Caco-2 (cell line): ENCODE measurements at regions not wholly inside any gene's neighbourhood (a gene's known extent, or its start where the extent isn't known, plus 50 kb on each side); places are given as distances from the start of the nearest gene placed in this dataset.

Experiments
- BruUV-seq: library from RNA; stranded (reverse); fragments of 400-500 nt; replicated peaks from 2 replicates; lab custom pipeline; 2021; lab: Mats Ljungman, UMichigan
- CTCF ChIA-PET: fragments of 300-600 bp; sonication (Branson Sonifier 250); formaldehyde crosslinking; loops from one replicate; lab custom pipeline; 2022; ENCODE audit warnings: antibody characterized with exemption; lab: Charles Lee
- POLR2A ChIA-PET: fragments of 300-600 bp; sonication (Branson Sonifier 250); formaldehyde crosslinking; loops from one replicate; lab custom pipeline; 2022; ENCODE audit warnings: antibody characterized with exemption; lab: Charles Lee
- DNase-seq, 2 experiments: peaks; one replicate each; pipeline versions ENCODE4 v3.0.0 to v3.0.0-alpha.2; 2020 to 2022
- H3K27me3 ChIP-seq: replicated peaks from 2 replicates; pipeline ENCODE4 v1.6.0; 2011; ENCODE audit warnings: low read length; ENCODE audit not compliant: control insufficient read depth, insufficient read depth
- H3K36me3 ChIP-seq: 2 replicates; pipeline ENCODE4 v1.5.1; 2011; ENCODE audit warnings: low read length; ENCODE audit not compliant: control insufficient read depth, insufficient read depth
- H3K4me1 ChIP-seq: fragments of 250-450 bp; sonication (Bioruptor Pico); 2 replicates; pipeline ENCODE4 v1.5.1; 2020; ENCODE audit warnings: mild to moderate bottlenecking
- H3K4me3 ChIP-seq: 2 replicates; pipeline ENCODE4 v1.5.1; 2011; ENCODE audit warnings: low read depth, mild to moderate bottlenecking, control low read depth, low read length
- H3K9me3 ChIP-seq: fragments of 250-450 bp; sonication (Bioruptor Pico); 2 replicates; pipeline ENCODE4 v1.5.1; 2020; ENCODE audit warnings: mild to moderate bottlenecking, moderate library complexity
- H3K27ac Mint-ChIP-seq: one replicate; pipeline ENCODE4 v1.8.0; 2022; ENCODE audit warnings: mixed read lengths; ENCODE audit not compliant: unreplicated experiment
- H3K27me3 Mint-ChIP-seq: one replicate; pipeline ENCODE4 v1.8.0; 2022; ENCODE audit warnings: mixed read lengths; ENCODE audit not compliant: insufficient read depth, unreplicated experiment
- H3K36me3 Mint-ChIP-seq: one replicate; pipeline ENCODE4 v1.8.0; 2022; ENCODE audit warnings: mild to moderate bottlenecking, mixed read lengths; ENCODE audit not compliant: insufficient read depth, unreplicated experiment
- H3K4me1 Mint-ChIP-seq: one replicate; pipeline ENCODE4 v1.8.0; 2022; ENCODE audit warnings: low read depth, mixed read lengths; ENCODE audit not compliant: unreplicated experiment
- H3K4me3 Mint-ChIP-seq: one replicate; pipeline ENCODE4 v1.8.0; 2022; ENCODE audit warnings: mild to moderate bottlenecking, moderate library complexity, mixed read lengths; ENCODE audit not compliant: unreplicated experiment
- H3K9me3 Mint-ChIP-seq: one replicate; pipeline ENCODE4 v1.8.0; 2022; ENCODE audit warnings: mixed read lengths; ENCODE audit not compliant: unreplicated experiment
- CTCF ChIP-seq, 2 experiments: fragments of 200-600 bp in 1 of 2; IDR thresholded peaks; 1 replicate in 1 of 2; 2 replicates in 1 of 2; pipeline versions ENCODE4 v1.5.1 to v1.8.0; 2011 to 2022; ENCODE audit warnings: antibody characterized with exemption in 1 of 2, control low read depth in 1 of 2, inconsistent platforms in 1 of 2, low read depth in 1 of 2, low read length in 1 of 2, mild to moderate bottlenecking in 1 of 2, moderate library complexity in 1 of 2; ENCODE audit not compliant: insufficient read depth in 1 of 2, severe bottlenecking in 1 of 2, unreplicated experiment in 1 of 2
- intact Hi-C: fragments of 100-400 bp; cut with micrococcal nuclease; formaldehyde crosslinking; loops from one replicate; pipeline ENCODE4 v1.10.0; 2022; ENCODE audit not compliant: unreplicated experiment

- intact Hi-C loops = no loop called here
- POLR2A ChIA-PET = no interaction called here
- no peak overlapping the region for H3K4me3 ChIP-seq
- no peaks in the 10 kb centered on the region for H3K27me3 ChIP-seq
- CTCF ChIA-PET = no interaction called here
- BruUV-seq = no TSS peak
- DNase-seq = no peak
- no peaks in the 10 kb centered on the region for H3K36me3 ChIP-seq
- H3K27ac Mint-ChIP-seq = no peak overlapping the region
- H3K4me3 Mint-ChIP-seq = no peak overlapping the region
- no peaks in the 10 kb centered on the region for H3K9me3 Mint-ChIP-seq
- H3K4me1 ChIP-seq = no peaks in the 10 kb centered on the region
- H3K27me3 Mint-ChIP-seq = peaks cover 9% of the 10 kb centered on the region
- H3K36me3 Mint-ChIP-seq = no peaks in the 10 kb centered on the region
- H3K9me3 ChIP-seq = no peaks in the 10 kb centered on the region
- no peak for TF ChIP-seq CTCF (IDR thresholded peaks at IDR 0.05; ENCODE audit: insufficient read depth in 1 of 2, low read depth in 1 of 2, low read length in 1 of 2, severe bottlenecking in 1 of 2, unreplicated experiment in 1 of 2)
- H3K4me1 Mint-ChIP-seq = no peaks in the 10 kb centered on the region
Observed at GRCh38 chr16:6557353-6558023, 775.2 kb upstream of the RBFOX1 start.

GRCh38 chr16:6549415-6549814 is 783.2 kb upstream of the RBFOX1 start:
- no peak overlapping the region for H3K27ac Mint-ChIP-seq
- H3K36me3 ChIP-seq = no peaks in the 10 kb centered on the region
- H3K36me3 Mint-ChIP-seq = no peaks in the 10 kb centered on the region
- H3K4me1 Mint-ChIP-seq = no peaks in the 10 kb centered on the region
- H3K4me1 ChIP-seq = no peaks in the 10 kb centered on the region
- BruUV-seq = no TSS peak
- POLR2A ChIA-PET = no interaction called here
- no peaks in the 10 kb centered on the region for H3K9me3 Mint-ChIP-seq
- H3K9me3 ChIP-seq = no peaks in the 10 kb centered on the region
- intact Hi-C loops = no loop called here
- no peak overlapping the region for H3K4me3 ChIP-seq
- TF ChIP-seq CTCF (IDR thresholded peaks at IDR 0.05; ENCODE audit: insufficient read depth in 1 of 2, low read depth in 1 of 2, low read length in 1 of 2, severe bottlenecking in 1 of 2, unreplicated experiment in 1 of 2) = no peak
- peaks cover 8% of the 10 kb centered on the region for H3K27me3 Mint-ChIP-seq
- H3K4me3 Mint-ChIP-seq = no peak overlapping the region
- CTCF ChIA-PET = no interaction called here
- no peaks in the 10 kb centered on the region for H3K27me3 ChIP-seq
- no peak for DNase-seq

- Histone ChIP-seq H3K27me3 (no peaks in the 10 kb centered on the region), H3K36me3 (no peaks in the 10 kb centered on the region), H3K9me3 (no peaks in the 10 kb centered on the region), H3K4me3 (no peak overlapping the region), H3K4me1 (no peaks in the 10 kb centered on the region)
- intact Hi-C loops = no loop called here
- Mint-ChIP-seq H3K4me1 (no peaks in the 10 kb centered on the region), H3K27me3 (peaks cover 8% of the 10 kb centered on the region), H3K9me3 (no peaks in the 10 kb centered on the region), H3K27ac (no peak overlapping the region), H3K36me3 (no peaks in the 10 kb centered on the region), H3K4me3 (no peak overlapping the region)
- no peak for DNase-seq
- CTCF ChIA-PET = no interaction called here
- TF ChIP-seq CTCF (IDR thresholded peaks at IDR 0.05; ENCODE audit: insufficient read depth in 1 of 2, low read depth in 1 of 2, low read length in 1 of 2, severe bottlenecking in 1 of 2, unreplicated experiment in 1 of 2) = no peak
- POLR2A ChIA-PET = no interaction called here
- BruUV-seq = no TSS peak
Observed at GRCh38 chr16:6548507-6548906, 784.1 kb upstream of the RBFOX1 start.
